T-helper 9 cell (primary cell): ENCODE measurements at regions not wholly inside any gene's neighbourhood (a gene's known extent, or its start where the extent isn't known, plus 50 kb on each side); places are given as distances from the start of the nearest gene placed in this dataset.

Experiments used
- DNase-seq: peaks from one replicate; pipeline ENCODE4 v3.0.0-alpha.2; 2020

GRCh38 chr2:234763002-234763873 lies 188.6 kb upstream of the SH3BP4 start:
- DNase-seq: no peak

GRCh38 chr2:234761910-234762309 lies 189.9 kb upstream of the SH3BP4 start:
- no peak for DNase-seq

DNA sequence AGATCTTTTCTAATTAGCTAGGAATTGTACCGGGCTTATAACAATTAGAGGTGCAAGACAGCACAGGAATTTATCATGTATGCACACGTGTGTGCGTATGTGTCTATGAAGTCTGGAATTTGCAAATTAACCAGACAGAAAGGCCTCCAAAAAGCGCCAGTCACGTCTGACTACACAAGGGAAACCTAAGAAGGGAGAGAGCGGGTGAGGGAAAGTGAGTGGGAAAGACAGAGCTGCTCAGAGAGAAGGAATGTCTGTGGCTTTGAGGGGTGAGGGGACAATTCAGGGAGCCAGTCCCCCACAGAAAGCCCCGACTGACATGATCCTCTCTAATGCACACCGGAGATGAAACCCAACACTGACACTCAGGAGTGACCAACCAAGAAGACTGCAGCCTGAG lies 197.7 kb upstream of the SH3BP4 start:
- DNase-seq: no peak

DNA sequence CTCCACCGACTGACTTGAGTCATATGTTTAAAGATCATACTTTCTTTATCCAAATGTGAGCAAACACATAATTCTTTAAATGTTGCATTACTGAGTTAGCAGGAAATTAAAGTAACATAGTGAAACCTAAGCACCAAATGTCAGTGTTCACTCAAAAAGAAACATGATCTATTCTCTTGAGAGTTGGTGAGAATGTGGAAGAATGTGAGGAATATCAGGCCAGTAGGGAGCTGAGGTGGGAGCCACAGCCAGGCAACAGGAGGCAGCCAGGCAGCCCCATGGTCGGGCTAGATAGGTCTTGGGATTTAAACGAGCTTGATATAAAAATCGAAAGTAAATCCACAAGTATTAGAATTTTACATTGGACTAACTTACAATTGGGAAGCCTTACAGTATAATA lies 198.1 kb upstream of the SH3BP4 start:
- DNase-seq: no peak

GRCh38 chr2:234752966-234753365 lies 198.9 kb upstream of the SH3BP4 start:
- DNase-seq: no peak

DNA sequence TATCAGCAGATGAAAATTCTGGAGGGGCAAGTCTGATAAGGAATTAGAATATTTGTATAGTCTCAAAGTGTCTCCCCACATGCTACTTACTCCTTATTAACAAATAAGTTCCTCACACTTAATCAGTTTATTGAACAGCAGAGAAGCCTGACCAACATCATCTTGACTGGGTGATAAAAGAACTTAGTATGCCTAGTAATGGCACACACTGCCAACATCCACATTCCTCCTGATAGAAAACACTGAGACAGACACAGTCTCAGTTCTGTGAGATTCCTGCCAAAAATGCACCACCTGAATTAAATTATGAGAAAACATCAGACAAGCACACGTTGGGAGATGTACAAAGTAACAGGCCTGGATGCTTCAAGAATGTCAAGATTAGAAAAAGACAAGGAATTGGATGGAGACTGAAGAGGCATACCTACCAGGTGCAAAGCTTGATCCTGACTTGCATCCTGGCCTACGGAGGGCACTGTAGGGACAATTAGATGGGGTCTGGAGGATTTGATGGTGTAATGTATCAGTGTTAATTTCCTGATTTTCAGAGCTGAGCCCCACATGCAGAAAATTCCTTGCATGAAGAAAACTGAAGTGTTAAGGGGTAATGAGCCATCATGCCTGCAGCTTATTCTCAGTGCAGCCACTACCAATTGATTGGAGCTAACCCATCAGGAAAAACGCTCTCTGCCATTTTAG lies 200.4 kb upstream of the SH3BP4 start:
- no peak for DNase-seq

DNA sequence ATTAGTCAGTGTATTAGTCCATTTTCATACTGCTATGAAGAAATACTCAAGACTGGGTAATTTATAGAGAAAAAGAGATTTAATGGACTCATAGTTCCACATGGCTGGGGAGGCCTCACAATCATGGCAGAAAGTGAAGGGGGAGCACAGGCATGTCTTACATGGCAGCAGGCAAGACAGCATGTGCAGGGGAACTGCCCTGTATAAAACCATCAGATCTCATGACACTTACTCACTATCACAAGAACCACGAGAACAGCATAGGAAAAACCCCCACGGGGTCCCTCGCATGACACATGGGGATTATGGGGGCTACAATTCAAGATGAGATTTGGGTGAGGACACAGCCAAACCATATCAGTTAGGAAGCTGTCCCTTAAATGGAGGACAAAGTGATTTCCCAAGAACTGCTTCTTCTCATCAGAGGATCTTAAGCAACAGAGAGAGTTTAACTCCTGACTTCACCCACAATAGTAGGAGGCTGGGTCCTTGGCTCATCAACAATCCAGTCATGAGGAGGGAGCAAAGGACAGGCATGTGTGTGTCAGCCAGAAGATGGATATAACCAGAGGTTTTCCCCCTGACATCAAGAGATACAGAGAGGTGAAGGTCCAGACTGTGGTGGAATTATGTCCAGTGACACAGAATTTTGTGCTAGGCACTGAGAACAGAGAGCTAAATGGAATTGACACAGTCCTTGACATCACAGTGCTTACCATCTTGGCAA lies 203.8 kb upstream of the SH3BP4 start:
- no peak for DNase-seq

- DNase-seq: no peak
Measured at GRCh38 chr2:234747032-234747431, 204.8 kb upstream of the SH3BP4 start.

GRCh38 chr2:234745347-234745746 lies 206.5 kb upstream of the SH3BP4 start:
- DNase-seq: no peak

- DNase-seq: no peak
Measured at GRCh38 chr2:234741976-234742375, 209.8 kb upstream of the SH3BP4 start.

- no peak for DNase-seq
Measured at GRCh38 chr2:234739061-234739460, 212.8 kb upstream of the SH3BP4 start.

- no peak for DNase-seq
Measured at GRCh38 chr2:234735829-234736228, 216.0 kb upstream of the SH3BP4 start.

DNA sequence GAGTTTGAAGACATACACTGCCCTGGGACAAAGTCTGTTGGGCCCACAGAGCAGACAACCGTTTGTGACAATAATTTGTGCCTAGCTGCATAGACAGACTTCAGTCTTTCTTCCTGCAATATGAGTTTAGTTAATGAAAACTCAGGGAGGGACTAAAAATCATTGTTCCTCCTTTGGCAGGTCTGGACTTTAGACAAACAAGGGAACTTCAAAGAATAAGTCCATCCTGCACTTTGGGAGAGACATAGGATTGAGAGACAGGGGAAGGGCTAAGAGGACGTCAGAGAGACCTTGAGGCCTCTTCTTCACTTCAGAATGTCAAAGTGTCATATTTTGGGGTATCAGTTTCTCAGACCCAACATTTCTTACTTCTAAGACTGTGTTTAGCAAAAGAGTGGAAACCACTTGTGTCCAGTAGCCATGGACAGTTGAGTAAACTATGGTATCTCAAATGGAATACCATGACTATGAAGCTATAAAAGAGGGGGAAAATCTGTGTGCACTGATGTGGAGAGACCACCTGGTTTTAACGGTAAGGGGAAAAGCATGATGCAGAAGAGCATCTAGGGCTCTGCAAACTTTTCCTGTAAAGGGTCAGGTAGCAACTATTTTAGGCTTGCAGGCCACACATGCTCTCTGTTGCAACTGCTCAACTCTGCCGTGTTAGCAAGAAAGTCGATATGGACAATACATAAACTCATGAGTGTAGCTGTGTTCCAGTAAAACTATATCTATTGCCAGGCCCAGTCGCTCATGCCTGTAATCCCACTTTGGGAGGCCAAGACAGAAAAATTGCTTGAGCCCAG lies 217.8 kb upstream of the SH3BP4 start:
- DNase-seq: no peak

- no peak for DNase-seq
Measured at GRCh38 chr2:234733093-234733489, 218.7 kb upstream of the SH3BP4 start.

DNA sequence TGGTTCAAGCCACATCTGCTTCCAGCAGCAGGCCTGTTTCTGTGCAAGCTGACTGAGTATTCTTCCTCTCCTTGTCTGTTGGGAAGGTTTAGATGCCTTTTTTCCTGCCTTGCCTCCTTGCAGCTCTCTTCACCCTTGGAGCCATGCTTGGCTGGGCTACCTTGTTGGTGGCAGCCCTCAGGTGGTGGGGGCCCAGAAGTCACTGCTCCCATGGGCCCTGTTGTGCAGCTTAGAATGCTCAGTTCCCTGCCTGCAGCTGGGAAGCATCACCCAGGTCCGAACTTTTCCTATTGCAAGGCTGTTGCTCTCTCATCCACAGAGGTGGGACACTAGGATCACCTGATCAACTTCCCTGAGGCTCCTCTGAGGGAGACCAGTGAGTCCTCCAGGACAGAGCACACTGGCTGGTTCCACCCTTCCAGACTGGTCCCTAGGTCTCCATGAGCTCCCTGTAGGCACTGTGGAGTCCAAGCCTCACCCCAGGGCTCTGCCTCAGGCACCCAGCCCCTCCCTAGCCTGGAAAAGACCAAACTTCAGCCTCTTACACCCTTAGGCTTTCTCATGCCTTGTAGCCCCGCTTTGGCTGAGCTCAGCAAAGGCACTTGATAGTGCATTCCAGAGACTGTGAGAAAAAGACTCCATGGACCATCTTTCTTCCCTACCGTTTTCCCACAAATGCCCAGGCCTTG lies 219.3 kb upstream of the SH3BP4 start:
- no peak for DNase-seq

- no peak for DNase-seq
Measured at GRCh38 chr2:234731236-234731635, 220.6 kb upstream of the SH3BP4 start.

DNA sequence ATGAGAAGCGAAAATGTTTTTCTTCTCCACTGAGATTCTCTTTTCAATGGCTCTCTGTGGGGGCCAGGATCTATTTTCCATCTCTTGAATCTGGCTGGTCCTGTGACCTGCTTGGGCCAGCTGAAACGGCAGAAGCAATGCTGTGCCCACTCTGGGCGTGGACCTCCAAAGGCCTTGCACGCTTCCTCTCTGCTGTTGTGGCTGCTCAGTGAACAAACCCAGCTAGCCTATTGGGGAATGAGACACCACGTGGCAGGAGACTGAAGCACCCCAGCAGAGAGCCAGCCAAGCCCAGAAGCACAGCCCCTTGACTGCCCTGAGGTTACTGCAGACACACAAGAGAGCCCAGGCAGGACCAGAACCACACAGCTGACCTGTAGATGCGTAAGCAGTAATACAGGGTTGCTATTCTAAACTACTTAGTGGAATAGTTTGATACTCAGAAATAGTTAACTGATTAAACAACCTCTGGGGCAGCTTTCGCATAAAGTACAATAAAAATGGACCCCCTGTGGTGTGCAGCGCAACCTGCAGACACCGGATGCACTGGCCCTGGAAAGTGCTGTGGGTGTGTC lies 221.7 kb upstream of the SH3BP4 start:
- DNase-seq: no peak

- DNase-seq: no peak
Measured at GRCh38 chr2:234725528-234726264, 226.1 kb upstream of the SH3BP4 start.

DNA sequence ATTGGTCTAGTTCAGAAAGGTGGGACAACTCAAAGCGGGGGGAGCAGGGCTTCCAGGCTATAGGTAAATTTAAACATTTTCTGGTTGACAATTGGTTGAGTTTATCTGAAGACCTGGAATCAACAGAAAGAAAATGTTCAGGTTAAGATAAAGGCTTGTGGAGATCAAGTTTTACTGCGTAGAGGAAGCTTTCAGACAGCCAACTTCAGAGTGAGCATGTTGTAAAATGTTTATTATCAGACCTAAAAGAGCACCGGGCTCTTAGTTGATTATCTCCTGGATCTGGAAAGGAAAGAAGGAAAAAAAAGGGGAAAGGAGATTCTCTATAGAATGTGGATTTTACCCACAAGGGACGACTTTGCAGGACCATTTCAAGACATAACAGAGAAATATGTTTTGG lies 227.0 kb upstream of the SH3BP4 start:
- DNase-seq: no peak

GRCh38 chr2:234723400-234723799 lies 226.5 kb upstream of the ARL4C start:
- DNase-seq: no peak

DNA sequence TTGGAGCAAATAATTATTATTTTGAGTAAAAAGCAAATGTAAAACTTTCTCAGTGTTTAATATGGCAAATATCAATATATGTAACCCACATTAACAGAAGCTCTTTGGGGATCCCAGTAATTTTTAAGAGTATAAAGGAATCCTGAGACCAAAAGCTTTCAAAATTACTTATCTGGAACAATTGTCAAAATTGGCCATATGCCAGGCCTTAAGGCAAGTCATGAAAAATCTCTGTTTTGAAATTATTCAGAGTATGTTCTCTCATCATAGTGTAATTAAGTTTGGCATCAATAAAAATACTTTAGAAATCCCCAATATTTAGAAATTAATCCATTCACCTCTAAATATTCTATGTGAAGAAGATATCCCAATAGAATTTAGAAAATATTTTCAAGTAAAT lies 225.3 kb upstream of the ARL4C start:
- no peak for DNase-seq
